GM23338 (cell line): ENCODE measurements at regions not wholly inside any gene's neighbourhood (a gene's known extent, or its start where the extent isn't known, plus 50 kb on each side); places are given as distances from the start of the nearest gene placed in this dataset.

ENCODE experiments used
- ATAC-seq: fragments of 200-7000 bp; cut with Tn5 transposase; 3 replicates; pipeline ENCODE4 v1.9.1; 2020
- DNase-seq: peaks from one replicate; pipeline ENCODE4 v3.0.0-alpha.2; 2015; ENCODE audit warnings: low spot score
- H2AFZ ChIP-seq: fragments of 200-600 bp; sonication (generic); 2 replicates; pipeline ENCODE4 v1.8.0; 2016; ENCODE audit warnings: antibody characterized with exemption, mild to moderate bottlenecking, moderate library complexity
- H3F3A ChIP-seq: fragments of 200-600 bp; sonication (generic); replicated peaks from 2 replicates; pipeline ENCODE4 v1.8.0; 2017; ENCODE audit warnings: antibody characterized with exemption, mixed run types, low read depth
- H3K27ac ChIP-seq: fragments of 200-600 bp; sonication (generic); 2 replicates; pipeline ENCODE4 v1.6.1; 2016; ENCODE audit warnings: low read depth
- H3K27me3 ChIP-seq: fragments of 200-600 bp; sonication (generic); 2 replicates; pipeline ENCODE4 v1.8.0; 2016; ENCODE audit warnings: mild to moderate bottlenecking, mixed run types, moderate library complexity; ENCODE audit not compliant: insufficient read depth
- H3K36me3 ChIP-seq: fragments of 200-600 bp; sonication (generic); 2 replicates; pipeline ENCODE4 v1.8.0; 2016; ENCODE audit warnings: mild to moderate bottlenecking; ENCODE audit not compliant: insufficient read depth
- H3K4me1 ChIP-seq: fragments of 200-600 bp; sonication (generic); 2 replicates; pipeline ENCODE4 v1.8.0; 2016; ENCODE audit warnings: mild to moderate bottlenecking, moderate library complexity; ENCODE audit not compliant: insufficient read depth
- H3K4me2 ChIP-seq: fragments of 200-600 bp; sonication (generic); 2 replicates; pipeline ENCODE4 v1.7.1; 2017; ENCODE audit warnings: mixed run types
- H3K4me3 ChIP-seq: fragments of 200-600 bp; sonication (generic); 2 replicates; pipeline ENCODE4 v1.6.1; 2016; ENCODE audit warnings: mixed run types
- H3K79me2 ChIP-seq: fragments of 200-600 bp; sonication (generic); replicated peaks from 2 replicates; pipeline ENCODE4 v1.8.0; 2017; ENCODE audit warnings: mild to moderate bottlenecking; ENCODE audit not compliant: insufficient read depth
- H3K9me2 ChIP-seq: fragments of 200-600 bp; sonication (generic); 2 replicates; pipeline ENCODE4 v1.8.0; 2017; ENCODE audit not compliant: insufficient read depth
- H4K20me1 ChIP-seq: fragments of 200-600 bp; sonication (generic); replicated peaks from 2 replicates; pipeline ENCODE4 v1.8.0; 2017; ENCODE audit warnings: mild to moderate bottlenecking; ENCODE audit not compliant: insufficient read depth
- H3K27ac Mint-ChIP-seq: 2 replicates; pipeline ENCODE4 v1.8.0; 2020; ENCODE audit warnings: inconsistent platforms, mild to moderate bottlenecking, moderate library complexity, mixed read lengths
- H3K27me3 Mint-ChIP-seq: 3 replicates; pipeline ENCODE4 v1.8.0; 2022; ENCODE audit warnings: low read depth, mild to moderate bottlenecking, moderate library complexity, mixed read lengths, inconsistent platforms; ENCODE audit not compliant: insufficient read depth, poor library complexity
- H3K36me3 Mint-ChIP-seq: 3 replicates; pipeline ENCODE4 v1.8.0; 2021; ENCODE audit warnings: low read depth, mild to moderate bottlenecking, inconsistent platforms, moderate library complexity, mixed read lengths
- H3K4me1 Mint-ChIP-seq: 3 replicates; pipeline ENCODE4 v1.8.0; 2020; ENCODE audit warnings: mild to moderate bottlenecking, inconsistent platforms, mixed read lengths
- H3K4me3 Mint-ChIP-seq: 3 replicates; pipeline ENCODE4 v1.8.0; 2021; ENCODE audit warnings: moderate library complexity, mild to moderate bottlenecking, inconsistent platforms, mixed read lengths
- H3K9me3 Mint-ChIP-seq: 3 replicates; pipeline ENCODE4 v1.8.0; 2020; ENCODE audit warnings: moderate library complexity, mild to moderate bottlenecking, inconsistent platforms, mixed read lengths
- CREB1 ChIP-seq: fragments of 250-450 bp; sonication (Bioruptor Pico); IDR thresholded peaks from 2 replicates; pipeline ENCODE4 v1.5.0; 2020; ENCODE audit warnings: low read depth, mild to moderate bottlenecking, moderate library complexity
- POLR2AphosphoS5 ChIP-seq: IDR thresholded peaks from 2 replicates; pipeline ENCODE4 v1.6.1; 2016; ENCODE audit warnings: antibody characterized with exemption, low read depth
- STAT1 ChIP-seq: IDR thresholded peaks from one replicate; pipeline ENCODE4 v1.6.1; 2016; ENCODE audit warnings: antibody characterized with exemption; ENCODE audit not compliant: unreplicated experiment
- ZNF114 ChIP-seq: fragments of 250-450 bp; sonication (Bioruptor Pico); IDR thresholded peaks from 2 replicates; pipeline ENCODE4 v1.5.0; 2020; ENCODE audit warnings: mild to moderate bottlenecking, moderate library complexity
- TF ChIP-seq, protein P1 (sequence below): IDR thresholded peaks from one replicate; pipeline ENCODE4 v1.6.1; 2018; ENCODE audit warnings: antibody characterized with exemption; ENCODE audit not compliant: unreplicated experiment
- TF ChIP-seq, protein P2 (sequence below): IDR thresholded peaks from 2 replicates; pipeline ENCODE4 v1.6.1; 2016; ENCODE audit warnings: antibody characterized with exemption
- TF ChIP-seq, protein P3 (sequence below): fragments of 250-450 bp; sonication (Bioruptor Pico); IDR thresholded peaks from 2 replicates; pipeline ENCODE4 v1.5.0; 2020; ENCODE audit warnings: mild to moderate bottlenecking, moderate library complexity

DNA sequence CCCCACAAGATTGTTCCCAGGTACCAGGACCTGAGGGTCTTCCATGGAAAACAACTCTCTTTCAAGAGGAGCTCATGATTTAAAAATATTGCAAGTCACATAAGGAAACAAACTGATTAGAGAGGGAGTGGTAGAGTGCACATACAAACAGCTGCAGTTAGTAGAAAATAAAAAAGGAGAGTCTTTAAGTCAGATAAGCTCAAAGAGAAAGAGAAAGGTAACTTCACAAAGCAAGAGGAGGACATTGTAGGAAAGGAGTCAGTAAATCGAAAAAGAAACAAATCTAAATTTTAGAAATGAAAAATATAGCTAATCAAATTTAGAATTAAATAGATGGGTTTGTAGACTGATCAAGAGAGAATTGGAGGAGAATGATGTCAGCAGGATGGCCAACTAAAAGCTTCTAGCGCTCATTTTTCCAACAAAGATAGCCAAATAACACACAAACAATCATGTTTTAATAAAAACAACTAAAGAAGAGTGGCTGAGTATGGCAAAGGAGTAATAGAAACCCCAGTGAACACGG lies 86.1 kb upstream of the CD53 start:
- H3K4me1 Mint-ChIP-seq: no peaks in the 10 kb centered on the region
- Histone ChIP-seq H3K9me2 (no peaks in the 10 kb centered on the region), H3K4me1 (no peaks in the 10 kb centered on the region), H3K27me3 (peaks cover 3% of the 10 kb centered on the region; the same call in 1 of the 2 replicates), H3K36me3 (no peaks in the 10 kb centered on the region), H3K79me2 (no peaks in the 10 kb centered on the region), H4K20me1 (no peaks in the 10 kb centered on the region), H3K27ac (no peak overlapping the region), H3K4me2 (no peak overlapping the region), H3K4me3 (no peak overlapping the region), H2AFZ (no peak overlapping the region), H3F3A (no peaks in the 10 kb centered on the region)
- no peak for TF ChIP-seq CREB1 (CRISPR knock-in tag)
- TF ChIP-seq, protein P1, sequence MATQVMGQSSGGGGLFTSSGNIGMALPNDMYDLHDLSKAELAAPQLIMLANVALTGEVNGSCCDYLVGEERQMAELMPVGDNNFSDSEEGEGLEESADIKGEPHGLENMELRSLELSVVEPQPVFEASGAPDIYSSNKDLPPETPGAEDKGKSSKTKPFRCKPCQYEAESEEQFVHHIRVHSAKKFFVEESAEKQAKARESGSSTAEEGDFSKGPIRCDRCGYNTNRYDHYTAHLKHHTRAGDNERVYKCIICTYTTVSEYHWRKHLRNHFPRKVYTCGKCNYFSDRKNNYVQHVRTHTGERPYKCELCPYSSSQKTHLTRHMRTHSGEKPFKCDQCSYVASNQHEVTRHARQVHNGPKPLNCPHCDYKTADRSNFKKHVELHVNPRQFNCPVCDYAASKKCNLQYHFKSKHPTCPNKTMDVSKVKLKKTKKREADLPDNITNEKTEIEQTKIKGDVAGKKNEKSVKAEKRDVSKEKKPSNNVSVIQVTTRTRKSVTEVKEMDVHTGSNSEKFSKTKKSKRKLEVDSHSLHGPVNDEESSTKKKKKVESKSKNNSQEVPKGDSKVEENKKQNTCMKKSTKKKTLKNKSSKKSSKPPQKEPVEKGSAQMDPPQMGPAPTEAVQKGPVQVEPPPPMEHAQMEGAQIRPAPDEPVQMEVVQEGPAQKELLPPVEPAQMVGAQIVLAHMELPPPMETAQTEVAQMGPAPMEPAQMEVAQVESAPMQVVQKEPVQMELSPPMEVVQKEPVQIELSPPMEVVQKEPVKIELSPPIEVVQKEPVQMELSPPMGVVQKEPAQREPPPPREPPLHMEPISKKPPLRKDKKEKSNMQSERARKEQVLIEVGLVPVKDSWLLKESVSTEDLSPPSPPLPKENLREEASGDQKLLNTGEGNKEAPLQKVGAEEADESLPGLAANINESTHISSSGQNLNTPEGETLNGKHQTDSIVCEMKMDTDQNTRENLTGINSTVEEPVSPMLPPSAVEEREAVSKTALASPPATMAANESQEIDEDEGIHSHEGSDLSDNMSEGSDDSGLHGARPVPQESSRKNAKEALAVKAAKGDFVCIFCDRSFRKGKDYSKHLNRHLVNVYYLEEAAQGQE: no peak
- no peak for TF ChIP-seq ZNF114 (CRISPR knock-in tag)
- TF ChIP-seq, protein P2, sequence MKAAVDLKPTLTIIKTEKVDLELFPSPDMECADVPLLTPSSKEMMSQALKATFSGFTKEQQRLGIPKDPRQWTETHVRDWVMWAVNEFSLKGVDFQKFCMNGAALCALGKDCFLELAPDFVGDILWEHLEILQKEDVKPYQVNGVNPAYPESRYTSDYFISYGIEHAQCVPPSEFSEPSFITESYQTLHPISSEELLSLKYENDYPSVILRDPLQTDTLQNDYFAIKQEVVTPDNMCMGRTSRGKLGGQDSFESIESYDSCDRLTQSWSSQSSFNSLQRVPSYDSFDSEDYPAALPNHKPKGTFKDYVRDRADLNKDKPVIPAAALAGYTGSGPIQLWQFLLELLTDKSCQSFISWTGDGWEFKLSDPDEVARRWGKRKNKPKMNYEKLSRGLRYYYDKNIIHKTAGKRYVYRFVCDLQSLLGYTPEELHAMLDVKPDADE: no peak
- TF ChIP-seq POLR2AphosphoS5: no peak
- no peak for TF ChIP-seq STAT1
- TF ChIP-seq, protein P3, sequence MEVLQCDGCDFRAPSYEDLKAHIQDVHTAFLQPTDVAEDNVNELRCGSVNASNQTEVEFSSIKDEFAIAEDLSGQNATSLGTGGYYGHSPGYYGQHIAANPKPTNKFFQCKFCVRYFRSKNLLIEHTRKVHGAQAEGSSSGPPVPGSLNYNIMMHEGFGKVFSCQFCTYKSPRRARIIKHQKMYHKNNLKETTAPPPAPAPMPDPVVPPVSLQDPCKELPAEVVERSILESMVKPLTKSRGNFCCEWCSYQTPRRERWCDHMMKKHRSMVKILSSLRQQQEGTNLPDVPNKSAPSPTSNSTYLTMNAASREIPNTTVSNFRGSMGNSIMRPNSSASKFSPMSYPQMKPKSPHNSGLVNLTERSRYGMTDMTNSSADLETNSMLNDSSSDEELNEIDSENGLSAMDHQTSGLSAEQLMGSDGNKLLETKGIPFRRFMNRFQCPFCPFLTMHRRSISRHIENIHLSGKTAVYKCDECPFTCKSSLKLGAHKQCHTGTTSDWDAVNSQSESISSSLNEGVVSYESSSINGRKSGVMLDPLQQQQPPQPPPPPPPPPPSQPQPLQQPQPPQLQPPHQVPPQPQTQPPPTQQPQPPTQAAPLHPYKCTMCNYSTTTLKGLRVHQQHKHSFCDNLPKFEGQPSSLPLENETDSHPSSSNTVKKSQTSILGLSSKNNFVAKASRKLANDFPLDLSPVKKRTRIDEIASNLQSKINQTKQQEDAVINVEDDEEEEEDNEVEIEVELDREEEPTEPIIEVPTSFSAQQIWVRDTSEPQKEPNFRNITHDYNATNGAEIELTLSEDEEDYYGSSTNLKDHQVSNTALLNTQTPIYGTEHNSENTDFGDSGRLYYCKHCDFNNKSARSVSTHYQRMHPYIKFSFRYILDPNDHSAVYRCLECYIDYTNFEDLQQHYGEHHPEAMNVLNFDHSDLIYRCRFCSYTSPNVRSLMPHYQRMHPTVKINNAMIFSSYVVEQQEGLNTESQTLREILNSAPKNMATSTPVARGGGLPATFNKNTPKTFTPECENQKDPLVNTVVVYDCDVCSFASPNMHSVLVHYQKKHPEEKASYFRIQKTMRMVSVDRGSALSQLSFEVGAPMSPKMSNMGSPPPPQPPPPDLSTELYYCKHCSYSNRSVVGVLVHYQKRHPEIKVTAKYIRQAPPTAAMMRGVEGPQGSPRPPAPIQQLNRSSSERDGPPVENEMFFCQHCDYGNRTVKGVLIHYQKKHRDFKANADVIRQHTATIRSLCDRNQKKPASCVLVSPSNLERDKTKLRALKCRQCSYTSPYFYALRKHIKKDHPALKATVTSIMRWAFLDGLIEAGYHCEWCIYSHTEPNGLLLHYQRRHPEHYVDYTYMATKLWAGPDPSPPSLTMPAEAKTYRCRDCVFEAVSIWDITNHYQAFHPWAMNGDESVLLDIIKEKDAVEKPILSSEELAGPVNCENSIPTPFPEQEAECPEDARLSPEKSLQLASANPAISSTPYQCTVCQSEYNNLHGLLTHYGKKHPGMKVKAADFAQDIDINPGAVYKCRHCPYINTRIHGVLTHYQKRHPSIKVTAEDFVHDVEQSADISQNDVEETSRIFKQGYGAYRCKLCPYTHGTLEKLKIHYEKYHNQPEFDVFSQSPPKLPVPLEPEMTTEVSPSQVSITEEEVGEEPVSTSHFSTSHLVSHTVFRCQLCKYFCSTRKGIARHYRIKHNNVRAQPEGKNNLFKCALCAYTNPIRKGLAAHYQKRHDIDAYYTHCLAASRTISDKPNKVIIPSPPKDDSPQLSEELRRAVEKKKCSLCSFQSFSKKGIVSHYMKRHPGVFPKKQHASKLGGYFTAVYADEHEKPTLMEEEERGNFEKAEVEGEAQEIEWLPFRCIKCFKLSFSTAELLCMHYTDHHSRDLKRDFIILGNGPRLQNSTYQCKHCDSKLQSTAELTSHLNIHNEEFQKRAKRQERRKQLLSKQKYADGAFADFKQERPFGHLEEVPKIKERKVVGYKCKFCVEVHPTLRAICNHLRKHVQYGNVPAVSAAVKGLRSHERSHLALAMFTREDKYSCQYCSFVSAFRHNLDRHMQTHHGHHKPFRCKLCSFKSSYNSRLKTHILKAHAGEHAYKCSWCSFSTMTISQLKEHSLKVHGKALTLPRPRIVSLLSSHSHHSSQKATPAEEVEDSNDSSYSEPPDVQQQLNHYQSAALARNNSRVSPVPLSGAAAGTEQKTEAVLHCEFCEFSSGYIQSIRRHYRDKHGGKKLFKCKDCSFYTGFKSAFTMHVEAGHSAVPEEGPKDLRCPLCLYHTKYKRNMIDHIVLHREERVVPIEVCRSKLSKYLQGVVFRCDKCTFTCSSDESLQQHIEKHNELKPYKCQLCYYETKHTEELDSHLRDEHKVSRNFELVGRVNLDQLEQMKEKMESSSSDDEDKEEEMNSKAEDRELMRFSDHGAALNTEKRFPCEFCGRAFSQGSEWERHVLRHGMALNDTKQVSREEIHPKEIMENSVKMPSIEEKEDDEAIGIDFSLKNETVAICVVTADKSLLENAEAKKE (CRISPR knock-in tag): no peak
- H3K4me3 Mint-ChIP-seq: no peak overlapping the region
- H3K27ac Mint-ChIP-seq: no peak overlapping the region
- DNase-seq (no peak), ATAC-seq (no peak)
- no peaks in the 10 kb centered on the region; the same call in 2 of the 3 replicates for H3K36me3 Mint-ChIP-seq
- H3K27me3 Mint-ChIP-seq: no peaks in the 10 kb centered on the region
- no peaks in the 10 kb centered on the region for H3K9me3 Mint-ChIP-seq
